NCI-H2196 (cell line): ENCODE measurements at regions not wholly inside any gene's neighbourhood (a gene's known extent, or its start where the extent isn't known, plus 50 kb on each side); places are given as distances from the start of the nearest gene placed in this dataset.

Source experiments
- DNase-seq: peaks from one replicate; lab custom pipeline; 2025; ENCODE audit not compliant: unreplicated experiment; lab: John Stamatoyannopoulos, UW

DNA sequence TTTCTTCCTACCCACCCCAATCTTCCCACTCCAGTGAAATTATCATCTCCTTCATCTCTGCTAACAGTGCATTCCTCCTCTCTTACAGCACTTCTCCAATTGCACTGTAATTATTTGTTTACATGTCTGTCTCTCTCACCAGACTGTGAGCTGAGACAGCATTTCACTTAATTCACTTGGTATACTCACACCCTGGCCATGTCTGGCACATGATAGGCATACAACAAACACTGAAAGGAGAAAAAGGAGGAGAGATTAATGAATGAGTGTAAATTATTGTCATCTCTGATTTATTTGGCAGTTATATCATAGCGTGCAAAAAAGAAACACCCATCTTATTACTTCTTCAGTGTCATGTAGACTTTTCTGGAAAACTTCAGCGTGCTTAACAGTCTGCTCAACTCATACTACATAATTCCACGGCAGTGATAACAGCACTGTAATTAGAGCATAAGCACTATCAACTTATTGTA is 452.3 kb downstream of the ADAMTS20 start:
- no peak for DNase-seq

DNA sequence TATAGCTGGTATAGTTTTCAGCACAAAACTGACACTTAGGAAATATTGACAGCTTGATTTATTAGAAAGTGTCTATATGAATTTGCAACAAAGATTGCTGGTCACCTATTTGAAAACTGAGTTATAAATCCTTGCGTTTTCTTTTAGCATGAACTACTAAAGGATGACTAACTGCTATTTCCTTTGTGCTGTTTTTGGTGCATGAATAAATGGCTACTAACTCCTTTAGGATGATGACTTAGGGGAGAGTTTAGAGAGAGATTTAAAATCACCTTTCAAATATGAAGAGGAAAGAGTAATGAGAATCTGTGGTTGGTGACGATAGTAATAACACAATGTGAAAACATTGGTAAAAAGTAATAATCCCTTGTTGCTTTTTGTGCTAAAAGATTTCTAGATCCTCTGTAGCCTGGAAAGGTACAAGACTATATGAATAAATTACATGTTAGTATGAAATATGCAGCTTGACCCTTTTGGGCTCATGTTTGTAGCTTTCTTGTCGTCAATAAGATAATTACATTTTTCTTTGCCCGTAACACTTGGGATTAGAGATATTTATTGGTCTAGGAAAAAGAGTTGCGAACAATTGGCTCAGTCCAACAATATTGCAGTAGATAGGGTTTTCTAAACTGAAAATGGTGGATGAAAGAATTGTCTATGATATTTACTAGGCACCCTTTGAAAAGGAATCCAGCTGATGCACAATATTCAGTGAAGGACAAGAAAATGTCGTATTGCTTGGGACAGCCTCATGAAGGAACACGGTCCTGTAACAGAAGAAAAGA is 453.0 kb downstream of the ADAMTS20 start:
- no peak for DNase-seq

DNA sequence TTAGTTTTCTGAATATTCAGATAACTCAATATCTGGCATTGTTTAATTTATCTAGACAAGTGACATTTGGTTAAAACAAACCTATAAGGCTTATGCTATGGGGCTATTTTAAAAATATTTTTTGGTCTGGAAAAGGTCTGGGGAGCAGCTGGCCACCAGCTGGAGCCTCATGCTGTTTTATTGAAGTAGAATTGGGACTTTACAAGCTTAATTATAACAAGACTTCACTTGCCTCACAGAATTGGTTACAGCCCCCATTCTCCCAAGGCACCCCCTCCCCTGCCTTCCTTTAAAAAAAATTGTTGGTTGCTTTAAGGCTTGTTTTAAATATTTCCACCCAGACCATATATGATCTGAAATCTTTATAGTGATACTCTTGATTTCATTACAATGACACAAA is 453.9 kb downstream of the ADAMTS20 start:
- no peak for DNase-seq

DNA sequence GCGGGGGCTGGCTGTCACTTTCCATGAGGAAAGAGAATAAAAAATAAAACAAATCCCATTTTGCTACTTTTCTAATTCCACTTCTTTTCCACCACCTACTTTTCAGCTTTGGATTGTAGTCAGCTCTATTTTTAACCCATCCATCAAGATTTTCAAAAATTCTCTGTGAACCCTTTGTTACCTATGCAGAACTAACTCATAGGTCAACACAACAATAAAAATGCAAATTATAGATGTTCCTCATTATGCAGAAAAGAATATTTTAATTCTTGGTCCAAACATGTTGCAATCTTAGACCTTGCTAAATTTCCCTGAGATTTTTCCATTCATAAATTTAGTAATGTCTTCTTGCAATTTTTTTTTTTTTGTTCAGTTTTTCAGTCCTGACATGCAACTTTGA is 454.5 kb downstream of the ADAMTS20 start:
- DNase-seq, result no peak

DNA sequence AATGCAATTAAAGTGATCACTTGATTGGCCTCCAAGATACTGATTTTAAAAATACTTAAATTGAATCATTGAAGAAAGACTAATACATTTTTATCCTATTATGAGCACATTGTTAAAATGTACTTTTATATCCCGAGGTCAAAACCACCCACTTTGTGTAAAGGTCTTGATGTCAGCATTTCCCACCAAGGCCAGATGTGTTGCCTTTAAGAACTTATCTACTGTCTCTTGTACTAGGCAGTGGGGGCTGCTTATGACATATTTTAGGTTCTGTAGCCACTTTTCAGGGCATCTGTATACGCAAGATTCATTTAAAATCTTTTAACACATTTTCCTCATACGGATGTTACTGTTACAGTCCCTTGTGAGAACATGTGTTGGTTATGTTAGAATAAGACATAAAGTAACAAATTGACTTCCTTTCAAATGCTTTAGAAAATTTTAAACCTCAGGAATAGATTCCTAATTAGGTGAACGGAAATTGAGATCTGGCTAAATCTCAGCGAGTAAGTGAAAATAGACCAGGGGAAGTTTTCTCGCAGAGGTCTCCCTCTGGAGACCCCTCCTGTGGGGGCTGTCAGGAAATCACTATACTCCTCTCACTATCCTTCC is 456.2 kb downstream of the ADAMTS20 start:
- DNase-seq, result no peak

DNA sequence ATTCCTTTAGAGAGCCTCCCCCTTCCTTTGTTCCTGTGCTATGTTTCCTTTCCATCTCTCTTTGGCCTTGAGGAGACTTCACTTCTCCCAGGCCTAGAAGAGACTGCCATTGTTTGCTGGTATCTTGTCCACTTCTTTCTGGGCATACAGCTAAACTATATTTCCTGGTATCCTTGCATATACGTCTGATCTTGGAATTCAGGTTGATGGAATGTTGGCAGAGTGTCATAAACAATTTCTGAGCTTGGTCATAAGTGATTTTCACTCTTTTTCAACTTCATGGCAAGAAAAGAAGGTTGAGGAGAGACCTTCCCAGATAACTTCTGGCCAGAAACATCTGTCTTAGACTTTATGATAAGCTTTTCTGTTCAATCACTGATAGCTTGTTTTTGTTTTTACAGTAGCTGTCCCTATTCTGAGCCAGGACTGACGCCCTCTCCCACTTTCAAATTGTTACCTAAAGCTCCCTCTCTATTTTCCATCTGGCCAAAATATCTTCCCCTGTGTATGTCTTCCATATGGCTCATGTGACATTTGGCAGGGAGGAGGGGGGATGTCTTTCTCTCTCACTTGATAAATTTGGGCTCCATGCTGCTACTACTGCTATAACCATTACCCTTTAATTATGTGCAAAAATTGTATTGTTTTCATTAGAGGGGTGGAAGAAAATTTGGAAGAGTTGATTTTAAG is 457.0 kb downstream of the ADAMTS20 start:
- DNase-seq, result no peak

DNA sequence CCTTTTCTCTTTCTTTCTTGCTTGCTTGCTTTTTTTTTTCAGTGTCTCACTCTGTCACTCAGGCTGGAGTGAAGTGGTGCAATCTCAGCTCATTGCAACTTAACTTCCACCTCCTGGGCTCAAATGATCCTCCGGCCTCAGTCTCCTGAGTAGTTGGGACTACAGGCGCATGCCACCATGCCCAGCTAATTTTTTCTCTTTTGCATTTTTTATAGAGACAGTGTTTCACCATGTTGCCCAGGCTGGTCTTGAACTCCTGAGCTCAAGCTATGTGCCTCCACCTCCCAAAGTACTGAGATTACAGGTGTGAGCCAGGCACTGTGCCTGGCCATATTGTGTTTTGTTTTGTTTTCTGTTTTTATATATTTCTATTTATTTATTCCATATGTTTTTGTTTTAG is 461.0 kb downstream of the ADAMTS20 start:
- DNase-seq, result no peak

DNA sequence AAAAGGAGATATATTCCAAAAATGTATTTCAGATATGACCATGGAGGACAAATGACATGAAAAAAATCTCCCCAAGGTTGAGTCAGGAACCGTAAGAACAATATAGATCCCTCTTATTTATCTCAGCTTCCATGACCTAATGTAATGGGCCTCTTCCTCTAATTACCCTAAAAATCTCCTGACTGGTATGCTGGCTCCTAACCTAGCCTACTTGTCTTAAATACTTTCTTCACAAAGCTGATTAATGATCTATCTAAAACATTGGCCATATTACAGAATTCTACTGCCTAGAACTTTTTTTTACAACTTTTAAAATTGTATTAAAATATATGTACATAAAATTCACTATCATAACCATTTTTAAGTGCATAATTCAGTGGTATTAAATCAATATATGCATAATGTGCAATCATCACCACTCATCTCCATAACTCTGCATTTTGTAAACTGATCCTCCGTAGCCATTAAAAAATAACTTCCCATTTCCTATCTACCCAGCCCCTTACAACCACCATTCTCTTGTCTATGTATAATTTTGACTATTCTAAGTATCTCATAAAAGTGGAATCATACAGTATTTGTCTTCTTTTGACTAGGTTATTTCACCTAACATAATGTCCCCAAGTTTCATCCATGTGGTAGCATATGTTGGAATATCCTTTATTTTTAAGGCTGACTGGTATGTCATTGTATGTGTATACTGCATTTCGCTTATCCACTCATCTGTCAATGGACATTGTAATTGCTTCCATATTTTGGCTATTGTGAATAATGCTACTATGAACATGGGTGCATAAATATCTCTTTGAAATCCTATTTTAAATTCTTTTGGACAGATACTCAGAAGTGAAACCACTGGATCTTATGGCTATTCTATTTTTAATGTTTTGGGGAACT is 464.6 kb downstream of the ADAMTS20 start:
- no peak for DNase-seq

DNA sequence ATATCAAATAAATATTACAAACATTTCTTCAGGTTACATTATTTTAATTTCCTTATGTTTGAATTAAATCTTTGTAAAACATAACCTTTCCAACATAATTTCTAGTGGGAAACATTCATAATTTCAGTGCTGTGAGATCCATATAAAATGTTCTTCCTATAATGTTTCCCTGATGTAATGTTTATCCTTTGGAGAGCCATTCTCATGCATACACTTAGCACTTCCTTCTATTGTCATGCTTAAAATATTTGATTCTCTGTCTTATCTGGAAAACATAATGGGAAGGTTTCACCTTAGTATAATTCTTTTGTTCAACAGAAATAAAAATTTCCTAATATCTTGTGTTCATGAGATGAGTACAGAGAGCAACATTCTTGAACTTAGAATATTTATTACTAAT is 472.5 kb downstream of the ADAMTS20 start:
- no peak for DNase-seq

DNA sequence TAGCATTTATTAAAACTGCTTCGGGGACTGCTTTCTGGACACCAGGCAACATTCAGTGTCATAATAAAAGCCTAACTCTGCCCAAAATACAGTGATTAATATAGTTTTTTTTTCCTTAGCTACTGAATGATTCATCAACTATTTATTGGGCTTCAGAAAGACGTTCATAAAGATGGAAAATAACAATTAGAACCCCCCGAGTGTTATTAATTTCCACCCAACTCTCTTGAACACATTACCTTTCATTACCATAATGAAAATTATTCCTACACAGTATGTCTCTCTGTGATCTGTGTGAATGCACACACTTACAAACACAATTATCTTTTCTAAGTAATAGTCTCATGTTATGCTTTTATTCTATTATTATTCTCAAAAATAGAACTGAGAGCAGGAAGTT is 473.0 kb downstream of the ADAMTS20 start:
- no peak for DNase-seq

DNA sequence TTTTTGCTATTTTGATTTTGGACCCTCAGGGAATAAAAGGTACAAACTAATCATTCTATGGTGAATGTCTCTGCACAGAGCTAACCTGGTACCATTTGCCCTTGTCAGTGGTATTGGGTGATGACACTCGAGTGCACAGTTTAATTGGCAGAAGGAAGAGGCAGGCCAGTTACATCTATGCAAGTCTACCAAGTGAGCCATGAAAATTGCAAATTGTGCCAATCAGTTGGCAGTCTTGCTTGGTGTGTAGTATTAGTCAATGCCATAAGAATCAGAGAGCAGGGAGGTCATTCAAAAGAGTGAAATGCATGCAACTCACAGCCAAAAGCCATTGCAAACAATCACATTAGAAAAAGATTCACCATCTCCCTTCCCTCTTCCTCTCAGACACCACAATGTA is 479.6 kb downstream of the ADAMTS20 start:
- DNase-seq, result no peak

DNA sequence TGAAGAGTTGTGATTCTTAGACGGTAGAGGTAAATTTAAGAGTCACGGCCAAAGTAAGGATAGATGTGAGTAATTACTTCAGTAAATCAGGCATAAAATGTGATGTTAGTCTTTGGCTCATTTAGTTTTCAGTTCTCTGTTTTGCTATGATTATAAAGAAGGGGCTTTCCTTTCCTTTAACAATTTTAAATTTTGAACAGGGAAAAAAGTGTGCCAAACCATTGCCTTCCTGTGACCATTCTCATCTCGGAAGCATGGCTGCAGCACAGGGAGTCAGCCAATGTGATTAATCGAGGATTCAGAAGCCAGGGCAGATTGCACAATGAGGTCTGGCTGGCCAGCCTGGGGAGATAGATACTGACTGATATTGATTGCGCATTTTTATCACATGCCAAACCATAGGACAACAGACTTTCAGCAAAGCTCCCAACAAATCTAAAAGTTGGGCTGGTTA is 480.2 kb upstream of the PRICKLE1 start:
- no peak for DNase-seq

DNA sequence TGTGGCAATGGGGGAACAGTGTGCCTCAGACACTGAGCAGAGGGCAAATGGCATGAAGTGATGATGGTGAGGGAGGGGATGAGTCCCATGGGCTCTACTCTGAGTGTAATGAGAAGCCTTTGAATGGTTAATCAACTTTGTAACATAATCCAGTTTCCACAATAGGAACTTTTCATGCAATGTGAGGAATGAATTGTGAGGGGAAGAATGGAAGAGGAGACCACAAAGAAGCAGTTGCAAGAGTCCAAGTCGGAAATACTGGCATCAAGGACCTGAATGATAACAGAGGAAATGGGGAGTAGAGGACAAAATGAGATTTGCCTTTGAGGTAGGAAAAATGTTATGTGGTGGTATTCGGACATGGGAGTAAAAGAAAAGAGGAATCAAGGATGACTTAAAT is 476.9 kb upstream of the PRICKLE1 start:
- DNase-seq, result no peak

DNA sequence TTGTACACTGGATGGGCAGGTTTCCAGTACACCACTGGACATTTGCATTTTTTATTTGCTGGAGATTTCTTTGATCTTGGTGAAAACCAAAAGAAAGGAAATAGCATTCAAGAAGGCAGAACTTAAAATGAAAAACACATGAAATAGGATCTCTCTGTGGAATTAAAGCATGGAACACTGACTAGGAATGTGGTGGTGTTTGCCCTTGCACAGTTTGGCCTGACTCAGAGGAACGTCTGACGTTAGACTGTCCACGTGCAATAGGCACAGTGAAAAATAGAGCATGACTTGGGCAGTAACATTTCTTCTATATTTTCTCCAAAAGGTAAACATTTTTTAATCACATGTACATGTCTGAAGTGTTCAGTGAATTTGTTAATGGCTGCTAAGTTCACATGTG is 474.1 kb upstream of the PRICKLE1 start:
- no peak for DNase-seq

DNA sequence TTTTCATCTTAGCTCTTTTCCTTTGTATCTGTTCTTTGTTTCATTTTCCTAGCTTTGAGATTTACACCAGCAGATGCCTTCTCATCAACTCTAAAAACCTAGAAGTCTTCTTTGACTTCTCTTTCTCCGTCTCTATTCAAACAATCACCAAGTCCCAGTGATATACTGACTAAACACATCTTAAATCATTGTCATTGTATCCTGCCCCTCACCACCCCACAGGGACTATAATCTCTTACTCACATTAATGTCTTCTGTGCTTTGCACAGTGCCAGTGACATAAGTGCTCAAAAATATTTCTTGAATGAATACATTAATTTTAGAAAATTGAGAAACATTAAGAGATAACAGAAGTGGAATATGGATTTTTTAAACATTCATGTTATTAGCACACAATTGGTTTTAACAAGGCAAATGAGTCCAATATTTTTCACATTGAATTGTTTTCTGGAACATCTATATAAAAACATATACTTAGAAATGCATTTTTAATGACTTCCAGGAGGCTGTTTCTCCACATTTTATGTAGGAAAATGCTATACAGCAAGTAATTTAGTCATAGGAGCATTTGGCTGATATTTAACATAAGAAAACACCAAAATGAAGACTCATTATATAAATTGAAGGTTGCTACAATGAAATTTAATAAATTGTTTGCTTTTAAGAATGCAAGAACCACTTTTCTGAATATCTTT is 472.8 kb upstream of the PRICKLE1 start:
- DNase-seq, result no peak

DNA sequence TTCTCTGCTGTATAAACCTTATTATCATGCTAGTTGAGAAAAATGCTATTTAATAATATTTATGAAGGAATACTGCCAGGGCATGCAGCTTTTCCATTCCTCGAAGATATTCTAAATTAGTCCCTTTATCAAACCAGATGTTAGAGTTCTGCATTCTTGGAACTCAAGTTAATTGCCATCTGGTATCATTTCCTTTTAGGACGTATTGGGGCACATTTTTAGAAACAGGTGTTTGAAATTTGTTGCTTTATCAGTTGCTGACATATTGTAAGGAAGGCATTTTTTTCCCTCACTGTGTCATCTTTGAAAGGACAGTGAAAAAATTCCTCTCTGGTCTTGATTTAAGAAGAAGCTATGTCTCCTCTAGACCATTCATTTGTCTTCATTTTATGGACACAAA is 471.2 kb upstream of the PRICKLE1 start:
- DNase-seq, result no peak

DNA sequence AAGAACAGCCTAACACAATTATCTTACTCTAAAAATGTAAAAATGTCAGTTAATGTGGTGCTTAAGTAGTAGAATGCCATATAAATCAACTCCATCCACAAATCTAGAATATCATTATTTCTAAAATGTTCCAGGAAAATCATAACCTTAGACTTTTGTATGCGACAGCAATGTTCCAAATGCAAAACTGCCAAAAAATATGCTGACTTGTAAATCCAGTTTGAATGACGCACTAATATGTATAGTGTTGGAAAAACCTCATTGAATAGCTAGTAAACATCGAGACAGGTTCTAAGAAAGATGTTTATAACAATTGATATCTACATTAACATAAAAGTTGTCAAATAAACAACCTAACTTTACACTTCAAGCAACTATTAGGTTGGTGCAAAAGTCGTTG is 469.1 kb upstream of the PRICKLE1 start:
- DNase-seq, result no peak

DNA sequence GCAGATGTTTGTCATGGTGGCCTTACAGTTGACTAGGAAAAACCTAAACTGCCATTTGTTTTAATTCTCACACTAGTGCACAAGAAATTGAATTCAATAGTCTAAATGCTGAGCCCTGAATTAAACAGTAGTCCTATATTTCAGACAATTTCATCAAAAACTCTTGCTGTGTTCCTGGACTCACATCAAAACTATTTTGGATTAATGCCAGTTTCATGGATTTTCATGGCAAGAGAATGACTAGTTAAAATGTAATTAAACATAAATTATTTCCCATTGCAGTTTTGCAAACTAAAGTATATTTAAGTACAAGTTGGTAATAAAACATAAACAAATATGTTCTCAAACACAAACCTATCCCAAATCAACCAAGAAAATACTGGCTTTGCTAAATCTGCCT is 468.0 kb upstream of the PRICKLE1 start:
- no peak for DNase-seq

DNA sequence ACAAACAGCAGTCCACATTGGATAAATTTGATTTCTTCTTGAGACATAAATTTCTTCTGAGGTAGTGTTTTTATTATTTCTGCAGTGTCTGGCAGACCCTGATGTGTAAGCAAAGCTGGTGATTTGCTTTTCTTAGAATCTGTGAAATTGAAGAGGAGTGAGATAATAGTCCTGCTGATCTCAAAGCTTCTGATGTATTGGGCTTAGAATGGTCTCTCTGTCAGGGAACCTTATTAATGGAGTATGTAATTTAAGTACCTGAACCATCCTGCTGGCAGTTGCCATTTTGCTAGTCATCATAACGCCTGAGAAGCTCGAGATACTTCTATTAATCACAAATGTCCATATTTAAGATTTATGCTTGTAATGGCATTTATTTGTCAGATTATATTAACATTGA is 464.5 kb upstream of the PRICKLE1 start:
- no peak for DNase-seq

DNA sequence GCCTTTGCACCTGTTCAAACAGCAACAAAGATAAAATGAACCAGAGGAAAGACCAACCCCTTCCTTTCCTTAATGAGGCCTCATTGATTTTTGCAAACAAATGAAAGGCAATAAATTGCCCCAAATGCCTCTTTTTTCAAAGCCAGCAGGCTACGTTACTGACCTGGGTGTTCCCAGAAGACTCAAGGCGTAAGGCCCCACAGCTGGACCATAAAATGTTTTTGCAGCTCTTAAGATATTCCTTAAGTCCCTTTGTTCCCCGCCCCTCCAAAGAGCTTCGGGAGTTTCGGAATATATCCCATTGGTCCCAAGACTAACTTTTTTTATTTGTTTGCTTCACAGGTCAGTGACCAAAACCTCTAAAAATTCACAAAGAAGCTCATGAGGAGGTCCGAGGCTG is 462.9 kb upstream of the PRICKLE1 start:
- no peak for DNase-seq

DNA sequence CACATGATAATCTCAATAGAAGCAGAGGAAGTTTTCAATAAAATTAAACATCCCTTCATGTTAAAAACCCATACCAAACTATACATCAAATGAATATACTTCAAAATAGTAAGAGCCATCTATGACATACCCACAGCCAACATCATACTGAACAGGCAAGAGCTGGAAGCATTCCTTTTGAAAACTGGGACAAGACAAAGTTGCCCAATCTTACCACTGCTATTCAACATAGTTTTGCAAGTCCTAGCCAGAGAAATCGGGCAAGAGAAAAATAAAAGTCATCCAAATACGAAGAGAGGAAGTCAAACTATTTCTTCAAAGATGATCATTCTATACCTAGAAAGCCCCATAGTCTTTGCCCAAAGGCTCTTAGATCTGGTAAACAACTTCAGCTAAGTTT is 454.7 kb upstream of the PRICKLE1 start:
- DNase-seq, result no peak
